A172 (cell line): ENCODE measurements at regions not wholly inside any gene's neighbourhood (a gene's known extent, or its start where the extent isn't known, plus 50 kb on each side); places are given as distances from the start of the nearest gene placed in this dataset.
A peak's percentile ranks its signal among the peaks of the same experiment; 100 is the strongest.
"Not testable (repeated sequence)": the region's sequence is repeated elsewhere in the genome, so short reads cannot be mapped to it uniquely, and the experiment has no call there.

Experiments used
- DNase-seq: peaks from one replicate; pipeline ENCODE4 v3.0.0-alpha.2; 2015; ENCODE audit warnings: low spot score

- DNase-seq = no peak
Observed at GRCh38 chr20:51958099-51959065, 156.1 kb upstream of the SALL4 start.

GRCh38 chr20:51955756-51956155, 153.4 kb upstream of the SALL4 start:
- peak; percentile 55 for DNase-seq

GRCh38 chr20:51953731-51954340, 151.5 kb upstream of the SALL4 start:
- no peak for DNase-seq

DNA sequence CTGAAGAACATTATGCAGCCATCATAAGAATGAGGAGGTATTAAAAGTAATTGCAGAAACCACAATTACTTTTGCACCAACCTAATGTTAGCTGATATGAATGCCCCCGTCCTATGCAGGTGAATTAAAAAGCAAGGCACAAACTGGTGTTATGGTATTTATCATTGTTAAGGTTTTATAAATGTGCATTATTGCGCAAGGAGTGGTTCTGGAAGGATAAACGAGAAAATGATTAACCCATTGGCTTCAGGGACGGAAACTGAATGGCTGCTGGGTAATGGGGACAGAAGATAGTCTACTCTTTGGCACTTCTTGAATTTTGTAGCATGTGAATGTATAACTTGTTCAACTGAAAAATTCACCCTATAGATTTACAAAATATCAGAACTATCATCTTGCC, 148.6 kb upstream of the SALL4 start:
- no peak for DNase-seq

DNA sequence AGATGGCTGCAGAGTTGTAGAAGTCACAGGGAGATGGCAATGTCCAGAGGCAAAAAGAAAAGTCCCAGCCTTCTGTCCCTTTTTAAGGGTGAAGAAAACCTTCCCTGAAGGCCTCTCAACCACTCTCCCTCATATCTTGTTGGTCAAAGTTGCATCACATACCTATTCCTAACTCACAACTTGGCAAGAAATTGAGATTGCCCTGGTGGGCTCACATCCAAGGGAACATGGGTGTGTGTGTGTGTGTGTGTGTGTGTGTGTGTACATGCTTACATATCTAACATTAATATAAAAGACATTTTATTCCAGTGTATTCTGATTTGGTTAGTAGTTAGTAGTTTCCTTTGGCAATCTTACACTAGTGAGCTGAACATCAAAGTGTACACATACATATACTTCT, 144.3 kb upstream of the SALL4 start:
- no peak for DNase-seq

DNA sequence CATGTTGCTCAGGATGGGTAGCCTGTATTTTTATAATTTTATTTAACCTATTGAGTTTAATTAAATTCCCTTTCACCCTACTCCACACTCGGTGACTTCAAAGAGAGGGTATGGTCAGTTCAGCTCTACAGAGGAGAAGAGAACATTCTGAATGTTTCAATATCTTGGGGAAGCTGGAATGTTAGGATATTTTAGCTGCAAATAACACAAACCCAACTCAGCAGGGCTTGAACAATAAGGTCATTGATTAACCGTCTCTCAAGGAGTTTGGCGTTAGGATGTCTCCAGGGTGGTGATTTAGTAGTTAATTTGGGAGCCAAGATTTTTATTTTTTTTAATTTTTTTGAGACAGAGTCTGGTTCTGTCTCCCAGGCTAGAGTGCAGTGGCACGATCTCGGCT, 143.6 kb upstream of the SALL4 start:
- DNase-seq = no peak

DNA sequence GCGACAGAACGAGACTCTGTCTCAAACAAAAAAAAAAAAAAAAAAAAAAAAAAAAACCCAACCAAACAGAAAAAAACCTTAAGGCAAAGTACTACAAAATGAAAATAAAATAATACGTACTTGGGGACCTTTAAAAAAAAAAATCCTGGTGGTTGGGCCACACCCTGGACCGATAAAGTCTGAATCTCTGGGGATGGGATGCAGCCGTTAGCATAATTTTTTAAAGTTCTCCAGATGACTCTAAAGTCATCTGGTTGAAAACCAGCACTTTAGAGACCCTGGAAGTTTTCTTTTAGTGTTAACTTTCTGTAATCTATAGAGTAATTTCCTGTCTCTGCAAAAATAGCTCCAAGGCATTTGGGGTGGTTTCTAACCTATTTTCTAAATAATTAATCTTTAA, 142.9 kb upstream of the SALL4 start:
- no peak for DNase-seq

DNA sequence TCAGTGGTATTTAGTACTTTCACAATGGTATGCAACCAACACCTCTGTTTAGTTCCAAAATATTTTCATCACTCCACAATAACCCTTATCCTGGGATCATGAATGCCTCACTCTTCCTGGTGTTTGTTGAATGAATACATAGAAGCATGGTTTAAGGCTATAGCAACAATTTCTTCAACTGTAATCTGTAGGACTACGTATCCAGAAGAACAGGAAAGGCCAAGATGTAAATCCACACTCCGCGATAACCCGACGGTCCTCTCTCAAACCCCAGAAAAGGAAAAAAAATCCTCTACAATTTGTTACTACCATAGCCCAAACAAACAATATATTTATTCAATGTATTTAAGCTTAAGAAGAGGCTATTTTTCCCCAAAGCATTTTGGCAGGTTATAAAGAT, 141.4 kb upstream of the SALL4 start:
- DNase-seq = no peak

GRCh38 chr20:51943326-51943725, 141.0 kb upstream of the SALL4 start:
- DNase-seq = not testable (repeated sequence)

DNA sequence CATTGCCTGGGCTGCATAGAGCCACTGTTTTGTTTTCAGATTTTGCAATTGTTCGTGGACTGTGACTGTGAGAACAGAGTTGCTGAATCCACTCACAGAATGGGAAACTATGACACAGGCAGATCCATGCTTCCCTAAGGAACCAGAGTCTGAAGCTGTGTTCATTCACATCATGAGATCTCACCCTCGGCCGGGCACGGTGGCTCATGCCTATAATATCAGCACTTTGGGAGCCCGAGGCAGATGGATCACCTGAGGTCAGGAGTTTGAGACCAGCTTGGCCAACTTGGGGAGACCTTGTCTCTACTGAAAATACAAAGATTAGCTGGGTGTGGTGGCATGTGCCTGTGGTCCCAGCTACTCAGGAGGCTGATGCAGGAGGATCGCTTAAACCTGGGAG, 139.2 kb upstream of the SALL4 start:
- DNase-seq = no peak

DNA sequence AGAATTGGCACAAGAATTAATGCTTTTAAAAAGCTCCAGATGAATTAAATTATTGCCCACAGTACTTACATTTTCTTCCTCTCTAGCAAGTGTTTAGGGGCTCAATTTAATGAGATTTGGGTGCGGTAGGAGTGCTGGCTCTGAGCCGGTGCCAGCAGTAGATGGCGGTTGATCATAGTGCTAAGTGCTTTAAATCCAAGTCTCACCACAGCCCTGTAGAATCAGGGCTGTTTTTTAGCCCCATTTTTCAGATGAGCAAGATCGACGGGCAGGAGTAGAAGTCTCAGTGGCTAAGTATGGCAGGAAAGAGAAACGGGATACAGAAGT, 136.9 kb upstream of the SALL4 start:
- DNase-seq = no peak

DNA sequence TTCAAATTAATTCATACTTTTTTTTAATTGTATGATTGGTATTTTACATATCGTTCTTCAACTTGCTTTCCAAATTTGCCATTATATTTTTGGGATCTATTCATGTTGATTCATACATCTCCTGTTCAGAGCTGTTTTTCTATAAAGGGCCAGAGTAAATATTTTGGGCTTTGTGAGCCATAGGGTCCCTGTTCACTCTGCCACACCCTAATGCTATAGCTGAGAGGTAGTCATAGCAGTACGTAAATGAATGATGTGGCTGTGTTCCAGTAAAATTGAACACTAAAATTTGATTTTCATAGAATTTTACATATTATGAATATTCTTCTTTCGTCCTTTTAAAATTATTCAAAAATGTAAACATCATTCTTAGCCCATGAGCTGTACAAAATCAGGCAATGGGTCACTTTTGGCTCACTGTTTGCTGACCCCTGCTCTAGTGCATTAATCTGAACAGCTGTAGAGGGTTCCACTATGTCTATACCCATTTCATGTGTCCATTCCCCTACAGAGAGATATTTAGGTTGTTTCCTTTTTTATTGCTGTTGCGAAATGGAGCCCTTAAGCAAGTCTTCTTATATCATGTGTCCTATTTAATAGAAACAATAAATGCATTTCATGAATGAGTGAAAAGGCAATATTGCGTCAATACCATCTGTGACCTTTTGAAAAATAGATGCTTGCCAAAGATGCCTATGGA, 136.4 kb upstream of the SALL4 start:
- no peak for DNase-seq

- no peak for DNase-seq
Observed at GRCh38 chr20:51937779-51938178, 135.5 kb upstream of the SALL4 start.

DNA sequence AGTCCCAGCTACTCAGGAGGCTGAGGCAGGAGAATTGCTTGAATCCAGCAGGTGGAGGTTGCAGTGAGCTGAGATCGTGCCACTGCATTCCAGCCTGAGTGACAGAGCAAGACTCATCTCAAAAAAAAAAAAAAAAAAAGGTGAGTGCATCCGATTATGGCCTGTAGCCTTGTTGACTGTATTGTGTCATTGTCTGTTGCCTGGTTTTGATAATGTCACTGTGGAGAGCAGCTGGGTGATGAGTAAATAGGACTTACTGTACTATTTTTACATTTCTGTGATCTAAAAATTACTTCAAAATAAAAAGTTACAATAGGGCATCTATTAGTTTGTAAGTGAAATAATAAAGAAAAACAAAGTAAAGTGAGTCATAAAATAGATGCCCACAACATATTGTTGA, 134.1 kb upstream of the SALL4 start:
- DNase-seq = no peak

DNA sequence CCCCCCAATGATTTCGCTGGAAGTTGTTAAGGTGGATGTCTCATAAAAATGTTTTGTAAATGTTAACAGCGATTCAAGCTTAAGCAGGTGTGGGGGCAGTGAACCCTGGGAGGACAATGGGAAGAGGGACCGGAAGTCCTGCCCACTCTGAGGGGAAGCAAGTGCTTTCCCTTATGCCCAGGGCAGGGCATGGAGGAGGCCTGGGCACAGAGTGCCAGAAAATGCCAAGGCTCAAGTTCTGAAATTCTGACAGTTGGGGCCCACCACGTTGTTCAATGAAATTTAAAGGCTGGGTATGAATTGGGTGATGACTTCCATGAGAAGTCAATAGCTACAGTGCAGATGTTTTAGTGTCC, 132.7 kb upstream of the SALL4 start:
- no peak for DNase-seq

GRCh38 chr20:51934301-51935002, 132.1 kb upstream of the SALL4 start:
- no peak for DNase-seq

DNA sequence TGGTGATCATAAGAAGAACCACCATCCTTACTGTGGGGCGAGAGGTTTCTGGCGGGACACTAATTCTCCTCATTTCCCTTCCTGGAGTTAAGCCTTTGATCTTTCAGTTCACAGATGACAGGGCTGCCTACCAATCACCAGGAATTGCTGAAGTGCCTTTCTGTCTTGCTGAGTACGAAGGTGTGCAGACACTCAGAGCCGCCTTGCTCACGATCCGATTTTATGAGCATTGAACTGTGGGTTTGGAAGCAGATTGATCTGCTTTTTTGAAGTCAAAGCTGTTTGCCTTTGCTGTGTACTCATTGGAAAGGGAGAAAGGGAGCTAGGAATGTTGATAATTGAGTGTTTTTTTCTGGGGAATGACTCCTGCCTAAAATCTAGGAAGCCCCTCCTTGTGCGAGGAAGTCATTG, 129.1 kb upstream of the SALL4 start:
- no peak for DNase-seq

- DNase-seq = peak; percentile 80
Observed at GRCh38 chr20:51930775-51931174, 128.5 kb upstream of the SALL4 start.

DNA sequence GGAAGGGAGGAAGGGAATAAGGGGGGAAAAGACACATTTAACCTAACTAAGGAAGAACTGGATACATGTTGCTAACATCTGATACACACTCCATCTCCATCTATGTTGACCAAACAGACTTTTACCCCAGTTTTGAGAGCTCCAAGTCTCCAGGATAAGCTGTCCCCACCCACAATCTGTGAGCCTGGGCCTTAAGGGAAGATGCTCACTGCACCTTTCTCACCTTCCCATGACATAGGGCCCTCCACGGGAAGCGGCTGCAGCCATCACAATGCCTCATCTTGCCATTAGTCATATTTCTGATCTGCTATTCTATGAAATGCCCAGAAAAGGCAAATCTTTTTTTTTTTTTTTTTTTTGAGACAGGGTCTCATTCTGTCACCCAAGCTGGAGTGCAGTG, 126.6 kb upstream of the SALL4 start:
- DNase-seq = peak; percentile 23

GRCh38 chr20:51927970-51928369, 125.6 kb upstream of the SALL4 start:
- DNase-seq = not testable (repeated sequence)

GRCh38 chr20:51926670-51927305, 124.5 kb upstream of the SALL4 start:
- peak; percentile 74 for DNase-seq

DNA sequence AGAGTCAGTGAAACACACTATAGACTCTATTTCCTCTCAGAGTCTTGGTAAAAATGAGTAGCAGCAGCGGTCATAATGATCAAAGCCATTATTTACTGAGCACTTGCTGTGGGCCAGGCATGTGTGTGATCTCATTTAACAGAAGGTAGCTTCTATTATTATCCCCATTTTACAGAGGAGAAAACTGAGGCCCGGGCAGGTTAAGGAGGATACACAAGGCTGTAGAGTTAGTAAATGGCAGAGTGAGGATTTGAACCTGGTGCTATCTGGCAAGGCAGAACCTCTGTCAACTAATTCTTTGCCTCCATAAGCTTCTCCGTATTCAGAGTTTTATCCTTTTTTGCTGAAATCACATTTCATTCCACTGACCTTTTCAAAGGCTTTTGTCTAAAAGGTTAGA, 122.2 kb upstream of the SALL4 start:
- DNase-seq = no peak
